HepG2 (cell line): ENCODE measurements at regions not wholly inside any gene's neighbourhood (a gene's known extent, or its start where the extent isn't known, plus 50 kb on each side); places are given as distances from the start of the nearest gene placed in this dataset.

Source experiments
- HCFC1 ChIP-seq: fragments of 150-350 bp; IDR thresholded peaks from 2 replicates; pipeline ENCODE4 v1.6.1; 2014; ENCODE audit warnings: low read depth, low read length
- ZNF670 ChIP-seq: sonication (generic); formaldehyde crosslinking; IDR thresholded peaks from 2 replicates; pipeline ENCODE4 v1.8.0; 2022; ENCODE audit warnings: mild to moderate bottlenecking, missing genetic modification reagents, borderline replicate concordance

- TF ChIP-seq HCFC1 (no peak), ZNF670 (CRISPR knock-in tag) (no peak)
These were observed 1602.1 kb downstream of the SI start for GRCh38 chr3:163476179-163476578.
